SH-SY5Y (cell line): ENCODE measurements at regions not wholly inside any gene's neighbourhood (a gene's known extent, or its start where the extent isn't known, plus 50 kb on each side); places are given as distances from the start of the nearest gene placed in this dataset.

Experiments
- GATA2 ChIP-seq: IDR thresholded peaks from 2 replicates; pipeline ENCODE4 v1.6.1; 2011; ENCODE audit warnings: mild to moderate bottlenecking, low read depth, low read length
- GATA3 ChIP-seq: IDR thresholded peaks from 2 replicates; pipeline ENCODE4 v1.6.1; 2011; ENCODE audit warnings: low read depth, mild to moderate bottlenecking, low read length, moderate library complexity

- TF ChIP-seq GATA3 (no peak), GATA2 (no peak)
Observed at GRCh38 chr10:111249925-111250324, 173.1 kb downstream of the ADRA2A start.
